ENCODE measurements at regions not wholly inside any gene's neighbourhood (a gene's known extent, or its start where the extent isn't known, plus 50 kb on each side); places are given as distances from the start of the nearest gene placed in this dataset.

GRCh38 chr18:46334868-46335281 lies 230.7 kb downstream of the HAUS1 start (continued):
- TF ChIP-seq ZNF791 (tag by site-specific recombination; IDR thresholded peaks at IDR 0.05) (no peak), ZNF211 (tag by site-specific recombination; IDR thresholded peaks at IDR 0.05; ENCODE audit: low read depth) (no peak), ZNF239 (tag by site-specific recombination; IDR thresholded peaks at IDR 0.05) (no peak), ZNF664 (tag by site-specific recombination; IDR thresholded peaks at IDR 0.05) (no peak), SETDB1 (IDR thresholded peaks at IDR 0.05; ENCODE audit: insufficient read length, low read length) (no peak), ZNF777 (tag by site-specific recombination; IDR thresholded peaks at IDR 0.05; ENCODE audit: borderline replicate concordance) (no peak), OVOL3 (tag by site-specific recombination; IDR thresholded peaks at IDR 0.05) (no peak), KLF1 (tag by site-specific recombination; IDR thresholded peaks at IDR 0.05) (no peak), ZNF792 (tag by site-specific recombination; IDR thresholded peaks at IDR 0.05) (no peak), ZSCAN23 (tag by site-specific recombination; IDR thresholded peaks at IDR 0.05) (no peak), KLF9 (tag by site-specific recombination; IDR thresholded peaks at IDR 0.05; ENCODE audit: low read depth) (peak; percentile 55), ZNF580 (tag by site-specific recombination; IDR thresholded peaks at IDR 0.05) (no peak), ZNF521 (tag by site-specific recombination; IDR thresholded peaks at IDR 0.05) (no peak), SCRT1 (tag by site-specific recombination; IDR thresholded peaks at IDR 0.05; ENCODE audit: borderline replicate concordance) (no peak), ZSCAN16 (tag by site-specific recombination; IDR thresholded peaks at IDR 0.05) (no peak), MEIS1 (CRISPR knock-in tag; IDR thresholded peaks at IDR 0.05; ENCODE audit: borderline replicate concordance) (no peak), ZNF449 (tag by site-specific recombination; IDR thresholded peaks at IDR 0.05) (no peak), ZNF585B (tag by site-specific recombination; IDR thresholded peaks at IDR 0.05) (no peak), ZBTB17 (tag by site-specific recombination; IDR thresholded peaks at IDR 0.05) (0 out of 2 replicates have a peak, but pooled peaks have one; percentile 31), BCL6B (tag by site-specific recombination; IDR thresholded peaks at IDR 0.05) (no peak), BCL11B (tag by site-specific recombination; IDR thresholded peaks at IDR 0.05; ENCODE audit: low read depth) (peak; percentile 59; the same call in 1 of the 2 replicates), SCRT2 (tag by site-specific recombination; IDR thresholded peaks at IDR 0.05) (no peak), AEBP2 (tag by site-specific recombination; IDR thresholded peaks at IDR 0.05; ENCODE audit: borderline replicate concordance) (no peak), ZNF529 (tag by site-specific recombination; IDR thresholded peaks at IDR 0.05; ENCODE audit: insufficient replicate concordance) (no peak), ZFP41 (tag by site-specific recombination; IDR thresholded peaks at IDR 0.05; ENCODE audit: borderline replicate concordance) (no peak), ZNF624 (tag by site-specific recombination; IDR thresholded peaks at IDR 0.05) (no peak), ZNF639 (tag by site-specific recombination; IDR thresholded peaks at IDR 0.05) (no peak), ZNF157 (tag by site-specific recombination; IDR thresholded peaks at IDR 0.05) (no peak), ZNF660 (tag by site-specific recombination; IDR thresholded peaks at IDR 0.05) (no peak), ZNF558 (tag by site-specific recombination; IDR thresholded peaks at IDR 0.05) (no peak), ZNF600 (tag by site-specific recombination; IDR thresholded peaks at IDR 0.05) (no peak), ZBTB26 (tag by site-specific recombination; optimal IDR thresholded peaks at IDR 0.05) (peak; percentile 61), ZFP69B (tag by site-specific recombination; IDR thresholded peaks at IDR 0.05) (no peak), ZNF571 (tag by site-specific recombination; IDR thresholded peaks at IDR 0.05) (no peak), ELK4 (IDR thresholded peaks at IDR 0.05; ENCODE audit: borderline replicate concordance, low read depth, low read length) (no peak)
